ENCODE measurements at regions not wholly inside any gene's neighbourhood (a gene's known extent, or its start where the extent isn't known, plus 50 kb on each side); places are given as distances from the start of the nearest gene placed in this dataset.
"Not testable (repeated sequence)": the region's sequence is repeated elsewhere in the genome, so short reads cannot be mapped to it uniquely, and the experiment has no call there.

GRCh38 chr3:34519008-34519407 lies 720.6 kb downstream of the PDCD6IP start:
- not testable (repeated sequence) for H3K27me3 Mint-ChIP-seq (ENCODE audit: insufficient read depth, low read depth, poor library complexity); H3K36me3 ChIP-seq (ENCODE audit: insufficient read depth); H3K4me1 Mint-ChIP-seq; DNase-seq (ENCODE audit: low spot score); H3K4me1 ChIP-seq (ENCODE audit: insufficient read depth); H3K4me2 ChIP-seq; H3K27ac ChIP-seq (ENCODE audit: low read depth); H2AFZ ChIP-seq; H3K4me3 Mint-ChIP-seq; H4K20me1 ChIP-seq (replicated peaks; ENCODE audit: insufficient read depth); H3K9me2 ChIP-seq (ENCODE audit: insufficient read depth); H3K27me3 ChIP-seq (ENCODE audit: insufficient read depth); H3F3A ChIP-seq (replicated peaks; ENCODE audit: low read depth); H3K4me3 ChIP-seq; H3K79me2 ChIP-seq (replicated peaks; ENCODE audit: insufficient read depth); H3K27ac Mint-ChIP-seq; ATAC-seq
- Mint-ChIP-seq H3K9me3 (peaks cover 26% of the 10 kb centered on the region), H3K36me3 (ENCODE audit: low read depth) (peaks cover 14% of the 10 kb centered on the region)

- H3K4me3 ChIP-seq, result no peak overlapping the region
- no peaks in the 10 kb centered on the region for H3K4me1 Mint-ChIP-seq
These were observed 732.7 kb downstream of the PDCD6IP start for GRCh38 chr3:34531156-34531555.

More at GRCh38 chr3:34531156-34531555, 732.7 kb downstream of the PDCD6IP start:
- Histone ChIP-seq H3K4me2 (no peak overlapping the region), H3K9me2 (ENCODE audit: insufficient read depth) (0 out of 2 replicates have a peak, but pooled peaks cover 6% of the 10 kb centered on the region), H2AFZ (no peak overlapping the region), H3K36me3 (ENCODE audit: insufficient read depth) (no peaks in the 10 kb centered on the region), H3K4me1 (ENCODE audit: insufficient read depth) (no peaks in the 10 kb centered on the region), H3K27me3 (ENCODE audit: insufficient read depth) (no peaks in the 10 kb centered on the region), H4K20me1 (replicated peaks; ENCODE audit: insufficient read depth) (no peaks in the 10 kb centered on the region), H3K79me2 (replicated peaks; ENCODE audit: insufficient read depth) (no peaks in the 10 kb centered on the region), H3F3A (replicated peaks; ENCODE audit: low read depth) (no peaks in the 10 kb centered on the region), H3K27ac (ENCODE audit: low read depth) (no peak overlapping the region)
- TF ChIP-seq ZNF462 (CRISPR knock-in tag; IDR thresholded peaks at IDR 0.05), result no peak
- no peak for TF ChIP-seq EZH2phosphoT487 (IDR thresholded peaks at IDR 0.05; ENCODE audit: unreplicated experiment)
- TF ChIP-seq NANOG (IDR thresholded peaks at IDR 0.05; ENCODE audit: borderline replicate concordance), result no peak
- no peak for TF ChIP-seq ZNF331 (CRISPR knock-in tag; IDR thresholded peaks at IDR 0.05; ENCODE audit: low read depth)
- no peaks in the 10 kb centered on the region for H3K36me3 Mint-ChIP-seq (ENCODE audit: low read depth)
- ATAC-seq (no peak), DNase-seq (ENCODE audit: low spot score) (no peak)
- H3K4me3 Mint-ChIP-seq, result no peak overlapping the region
- no peak overlapping the region for H3K27ac Mint-ChIP-seq
- H3K27me3 Mint-ChIP-seq (ENCODE audit: insufficient read depth, low read depth, poor library complexity), result no peaks in the 10 kb centered on the region
- H3K9me3 Mint-ChIP-seq, result no peaks in the 10 kb centered on the region

Data from GM23338 (cell line).